ENCODE measurements at regions not wholly inside any gene's neighbourhood (a gene's known extent, or its start where the extent isn't known, plus 50 kb on each side); places are given as distances from the start of the nearest gene placed in this dataset.
"Not testable (repeated sequence)": the region's sequence is repeated elsewhere in the genome, so short reads cannot be mapped to it uniquely, and the experiment has no call there.

GRCh38 chr15:47039225-47039624 is 678.1 kb upstream of the SEMA6D start:
- WGBS, 3 donors = 78 to 85% (median 84%) methylated on average over 1 of the region's 1 CpG
- Histone ChIP-seq H3K27ac (no peak overlapping the region), H3K4me3 (no peak overlapping the region), H3K27me3 (no peaks in the 10 kb centered on the region), H3K36me3 (no peaks in the 10 kb centered on the region), H3K9me3 (no peaks in the 10 kb centered on the region), H3K4me1 (ENCODE audit: insufficient read depth) (no peaks in the 10 kb centered on the region)
- TF ChIP-seq EP300 (IDR thresholded peaks at IDR 0.05) (no peak), POLR2A (IDR thresholded peaks at IDR 0.05) (no peak), CTCF (IDR thresholded peaks at IDR 0.05) (no peak)
- DNase-seq = no peak
- intact Hi-C loops (cut with DNase I) = no loop called here

GRCh38 chr15:47041301-47041700 is 676.0 kb upstream of the SEMA6D start:
- H3K4me1 ChIP-seq (ENCODE audit: insufficient read depth) = no peaks in the 10 kb centered on the region
- intact Hi-C loops (cut with DNase I) = no loop called here
- TF ChIP-seq CTCF (IDR thresholded peaks at IDR 0.05) (no peak), EP300 (IDR thresholded peaks at IDR 0.05) (no peak), POLR2A (IDR thresholded peaks at IDR 0.05) (no peak)
- 61 to 78% (median 75%) methylated on average over 1 of the region's 1 CpG for WGBS, 3 donors
- no peaks in the 10 kb centered on the region for H3K36me3 ChIP-seq
- H3K4me3 ChIP-seq = no peak overlapping the region
- H3K27ac ChIP-seq = no peak overlapping the region
- DNase-seq = no peak
- no peaks in the 10 kb centered on the region for H3K9me3 ChIP-seq
- H3K27me3 ChIP-seq = no peaks in the 10 kb centered on the region

- not testable (repeated sequence) for H3K9me3 ChIP-seq, DNase-seq
These were observed 669.3 kb upstream of the SEMA6D start for GRCh38 chr15:47047981-47048380.

GRCh38 chr15:47066392-47066791 is 650.9 kb upstream of the SEMA6D start:
- Histone ChIP-seq H3K4me3 (no peak overlapping the region), H3K4me1 (ENCODE audit: insufficient read depth) (no peaks in the 10 kb centered on the region), H3K27ac (no peak overlapping the region), H3K27me3 (no peaks in the 10 kb centered on the region), H3K9me3 (no peaks in the 10 kb centered on the region), H3K36me3 (no peaks in the 10 kb centered on the region)
- DNase-seq = no peak
- TF ChIP-seq POLR2A (IDR thresholded peaks at IDR 0.05) (no peak), CTCF (IDR thresholded peaks at IDR 0.05) (no peak), EP300 (IDR thresholded peaks at IDR 0.05) (no peak)
- intact Hi-C loops (cut with DNase I) = no loop called here
- 77 to 88% (median 79%) methylated on average over 7 of the region's 7 CpGs for WGBS, 3 donors

More at GRCh38 chr15:47047981-47048380, 669.3 kb upstream of the SEMA6D start:
- H3K27ac ChIP-seq; H3K27me3 ChIP-seq; intact Hi-C loops (cut with DNase I); H3K36me3 ChIP-seq; H3K4me1 ChIP-seq (ENCODE audit: insufficient read depth); H3K4me3 ChIP-seq: not testable (repeated sequence)

- intact Hi-C loops (cut with DNase I); H3K27me3 ChIP-seq: not testable (repeated sequence)
- WGBS, 3 donors = 52 to 71% (median 55%) methylated on average over 4 of the region's 4 CpGs
These were observed 639.5 kb upstream of the SEMA6D start for GRCh38 chr15:47077846-47078245.

GRCh38 chr15:47095833-47096232 is 621.5 kb upstream of the SEMA6D start:
- 52 to 64% (median 61%) methylated on average over 2 of the region's 2 CpGs for WGBS, 3 donors
- DNase-seq = no peak

More at GRCh38 chr15:47077846-47078245, 639.5 kb upstream of the SEMA6D start:
- DNase-seq; H3K4me3 ChIP-seq; H3K36me3 ChIP-seq; H3K4me1 ChIP-seq (ENCODE audit: insufficient read depth); H3K9me3 ChIP-seq; H3K27ac ChIP-seq: not testable (repeated sequence)

GRCh38 chr15:47098526-47098925 is 618.8 kb upstream of the SEMA6D start:
- intact Hi-C loops (cut with DNase I) = not testable (repeated sequence)

More at GRCh38 chr15:47095833-47096232, 621.5 kb upstream of the SEMA6D start:
- H3K27ac ChIP-seq = no peak overlapping the region
- TF ChIP-seq EP300 (IDR thresholded peaks at IDR 0.05) (no peak), CTCF (IDR thresholded peaks at IDR 0.05) (no peak), POLR2A (IDR thresholded peaks at IDR 0.05) (no peak)
- H3K9me3 ChIP-seq = no peaks in the 10 kb centered on the region
- intact Hi-C loops (cut with DNase I) = no loop called here
- H3K4me3 ChIP-seq = no peak overlapping the region
- H3K27me3 ChIP-seq = no peaks in the 10 kb centered on the region
- no peaks in the 10 kb centered on the region for H3K4me1 ChIP-seq (ENCODE audit: insufficient read depth)
- H3K36me3 ChIP-seq = no peaks in the 10 kb centered on the region

GRCh38 chr15:47099801-47100200 is 617.5 kb upstream of the SEMA6D start:
- H3K27ac ChIP-seq; H3K4me3 ChIP-seq; H3K27me3 ChIP-seq; intact Hi-C loops (cut with DNase I); DNase-seq; H3K9me3 ChIP-seq; H3K4me1 ChIP-seq (ENCODE audit: insufficient read depth); H3K36me3 ChIP-seq: not testable (repeated sequence)
- 72 to 86% (median 81%) methylated on average over 6 of the region's 6 CpGs for WGBS, 3 donors

More at GRCh38 chr15:47098526-47098925, 618.8 kb upstream of the SEMA6D start:
- DNase-seq; H3K4me1 ChIP-seq (ENCODE audit: insufficient read depth); H3K9me3 ChIP-seq; H3K36me3 ChIP-seq; H3K27me3 ChIP-seq; H3K4me3 ChIP-seq; H3K27ac ChIP-seq: not testable (repeated sequence)
